IMR-90 (cell line): ENCODE measurements at regions not wholly inside any gene's neighbourhood (a gene's known extent, or its start where the extent isn't known, plus 50 kb on each side); places are given as distances from the start of the nearest gene placed in this dataset.

Experiments used
- ATAC-seq: fragments of 200-7000 bp; cut with Tn5 transposase; 2 replicates; pipeline ENCODE4 v1.9.1; 2020; ENCODE audit warnings: low read depth, mild to moderate bottlenecking, moderate library complexity
- BruUV-seq: library from RNA; stranded (reverse); fragments of 400-500 nt; replicated peaks from 2 replicates; lab custom pipeline; 2021; lab: Mats Ljungman, UMichigan
- CTCF ChIA-PET: fragments of 300-600 bp; formaldehyde crosslinking; extraction: SDS; loops from one replicate; lab custom pipeline; 2021; ENCODE audit warnings: antibody characterized with exemption; lab: Yijun Ruan, JAX
- POLR2A ChIA-PET: fragments of 300-600 bp; sonication (Branson Sonifier 250); formaldehyde crosslinking; loops from one replicate; lab custom pipeline; 2022; ENCODE audit warnings: antibody characterized with exemption; ENCODE audit not compliant: unreplicated experiment; lab: Charles Lee
- DNase-seq: peaks from one replicate; pipeline ENCODE4 v3.0.0; 2013
- H2AFZ ChIP-seq: replicated peaks from 2 replicates; pipeline ENCODE3; 2013; ENCODE audit warnings: low read length, mild to moderate bottlenecking; ENCODE audit not compliant: poor library complexity
- H2AK5ac ChIP-seq: 2 replicates; pipeline ENCODE4 v1.6.1; 2013; ENCODE audit warnings: low read depth, low read length, inconsistent platforms
- H2AK9ac ChIP-seq: replicated peaks from 2 replicates; pipeline ENCODE3; 2013; ENCODE audit warnings: mild to moderate bottlenecking, low read depth, low read length, moderate library complexity; ENCODE audit not compliant: poor library complexity
- H2BK120ac ChIP-seq: 2 replicates; pipeline ENCODE4 v1.6.1; 2013; ENCODE audit warnings: low read depth, low read length, inconsistent platforms
- H2BK15ac ChIP-seq: 3 replicates; pipeline ENCODE4 v1.6.1; 2013; ENCODE audit warnings: low read depth, low read length, inconsistent platforms
- H2BK20ac ChIP-seq: 2 replicates; pipeline ENCODE4 v1.6.1; 2013; ENCODE audit warnings: low read depth, mild to moderate bottlenecking, inconsistent platforms, low read length, moderate library complexity
- H2BK5ac ChIP-seq: 2 replicates; pipeline ENCODE4 v1.6.1; 2013; ENCODE audit warnings: mild to moderate bottlenecking, low read depth, low read length, inconsistent platforms; ENCODE audit not compliant: poor library complexity, severe bottlenecking
- H3K14ac ChIP-seq: replicated peaks from 2 replicates; pipeline ENCODE4 v1.6.1; 2013; ENCODE audit warnings: low read depth, low read length, inconsistent platforms
- H3K18ac ChIP-seq: 2 replicates; pipeline ENCODE4 v1.6.1; 2013; ENCODE audit warnings: low read depth, low read length, control low read depth
- H3K23ac ChIP-seq: 2 replicates; pipeline ENCODE4 v1.6.1; 2013; ENCODE audit warnings: low read depth, low read length, inconsistent platforms
- H3K27ac ChIP-seq: 2 replicates; pipeline ENCODE4 v1.5.1; 2013; ENCODE audit warnings: mild to moderate bottlenecking, control low read depth, low read length; ENCODE audit not compliant: insufficient read depth
- H3K27me3 ChIP-seq: 2 replicates; pipeline ENCODE4 v1.6.1; 2013; ENCODE audit warnings: low read length; ENCODE audit not compliant: control insufficient read depth, insufficient read depth
- H3K36me3 ChIP-seq: 2 replicates; pipeline ENCODE4 v1.6.1; 2013; ENCODE audit warnings: low read length, mixed read lengths; ENCODE audit not compliant: control insufficient read depth, insufficient read depth
- H3K4ac ChIP-seq: 2 replicates; pipeline ENCODE4 v1.6.1; 2013; ENCODE audit warnings: low read depth, low read length, inconsistent platforms
- H3K4me1 ChIP-seq: 2 replicates; pipeline ENCODE4 v1.6.1; 2013; ENCODE audit warnings: low read length, mixed read lengths; ENCODE audit not compliant: control insufficient read depth, insufficient read depth
- H3K4me2 ChIP-seq: 2 replicates; pipeline ENCODE4 v1.6.1; 2013; ENCODE audit warnings: low read depth, mild to moderate bottlenecking, control low read depth, low read length, moderate library complexity
- H3K4me3 ChIP-seq: 2 replicates; pipeline ENCODE4 v1.5.1; 2013; ENCODE audit warnings: low read depth, mild to moderate bottlenecking, control low read depth, low read length, moderate library complexity; ENCODE audit not compliant: insufficient read depth
- H3K56ac ChIP-seq: 2 replicates; pipeline ENCODE4 v1.6.1; 2013; ENCODE audit warnings: low read length, inconsistent platforms; ENCODE audit not compliant: insufficient read depth; ENCODE audit errors: extremely low read depth
- H3K79me1 ChIP-seq, 2 experiments: 2 replicates each; pipeline ENCODE4 v1.6.1; 2013; ENCODE audit warnings: low read length in 2 of 2, inconsistent platforms in 1 of 2, low read depth in 1 of 2
- H3K9ac ChIP-seq: 2 replicates; pipeline ENCODE4 v1.6.1; 2013; ENCODE audit warnings: low read depth, low read length, control low read depth
- H3K9me1 ChIP-seq: 2 replicates; pipeline ENCODE4 v1.6.1; 2013; ENCODE audit warnings: low read length, inconsistent platforms; ENCODE audit not compliant: insufficient read depth
- H3K9me3 ChIP-seq: 2 replicates; pipeline ENCODE4 v1.6.1; 2013; ENCODE audit warnings: low read length; ENCODE audit not compliant: control insufficient read depth, insufficient read depth
- H4K20me1 ChIP-seq: 2 replicates; pipeline ENCODE4 v1.6.1; 2013; ENCODE audit warnings: low read length, inconsistent platforms; ENCODE audit not compliant: insufficient read depth
- H4K5ac ChIP-seq: 2 replicates; pipeline ENCODE4 v1.6.1; 2013; ENCODE audit warnings: mild to moderate bottlenecking, low read depth, low read length, control low read depth
- H4K8ac ChIP-seq, 2 experiments: 2 replicates each; pipeline ENCODE4 v1.6.1; 2013; ENCODE audit warnings: low read depth in 2 of 2, low read length in 2 of 2, control low read depth in 1 of 2, inconsistent platforms in 1 of 2
- H4K91ac ChIP-seq: 2 replicates; pipeline ENCODE4 v1.6.1; 2013; ENCODE audit warnings: low read depth, low read length, inconsistent platforms; ENCODE audit not compliant: insufficient read depth
- CHD1 ChIP-seq: IDR thresholded peaks from 2 replicates; pipeline ENCODE4 v1.6.1; 2012; ENCODE audit warnings: low read depth, low read length, improper control_type of control experiment
- RAD21 ChIP-seq: IDR thresholded peaks from 2 replicates; pipeline ENCODE4 v1.6.1; 2012; ENCODE audit warnings: low read length, improper control_type of control experiment
- SMC3 ChIP-seq: fragments of 150-350 bp; IDR thresholded peaks from 2 replicates; pipeline ENCODE4 v1.6.1; 2016; ENCODE audit warnings: low read depth, mild to moderate bottlenecking, antibody characterized with exemption, low read length, moderate library complexity
- WGBS, 2 experiments: methylation state at CpG; one replicate each; pipeline versions ENCODE4 v1.1.5 to v1.1.7; 2013; ENCODE audit warnings: missing lambda C conversion rate in 2 of 2; ENCODE audit not compliant: insufficient read length in 1 of 2; ENCODE audit errors: extremely low coverage in 2 of 2; 5-methylcytosine and 5-hydroxymethylcytosine counted together
- dilution Hi-C: fragments of 300-500 bp; cut with HindIII; formaldehyde crosslinking; loops from one replicate; pipeline ENCODE4 v1.14.3; 2018; ENCODE audit warnings: low sequenced_read_pairs; ENCODE audit not compliant: unreplicated experiment
- in situ Hi-C: fragments of 300-500 bp; cut with MboI; formaldehyde crosslinking; loops from 3 replicates; pipeline ENCODE4 v1.14.3; 2019; ENCODE audit warnings: low sequenced_read_pairs, inconsistent platforms, mixed read lengths
- intact Hi-C: fragments of 100-400 bp; cut with micrococcal nuclease; formaldehyde crosslinking; loops from 2 replicates; pipeline ENCODE4 v1.10.0; 2022
- TF ChIP-seq, protein P1 (sequence below): fragments of 150-350 bp; IDR thresholded peaks from 2 replicates; pipeline ENCODE4 v1.6.1; 2017; ENCODE audit warnings: mild to moderate bottlenecking, antibody characterized with exemption, low read length, low read depth
- TF ChIP-seq, protein P2 (sequence below): conservative IDR thresholded peaks from 2 replicates; pipeline ENCODE4 v1.5.1; 2012; ENCODE audit warnings: mild to moderate bottlenecking, low read depth, low read length, improper control_type of control experiment
- TF ChIP-seq, protein P3 (sequence below): fragments of 150-350 bp; IDR thresholded peaks from 2 replicates; pipeline ENCODE4 v1.6.1; 2016; ENCODE audit warnings: low read depth, mild to moderate bottlenecking, low read length, moderate library complexity, borderline replicate concordance

- ATAC-seq (no peak), DNase-seq (no peak)
- no peak overlapping the region for H3K27ac ChIP-seq
- in situ Hi-C loops (no loop called here), dilution Hi-C loops (no loop called here), intact Hi-C loops (no loop called here)
- no peak overlapping the region for H4K8ac ChIP-seq
- peaks cover 4% of the 10 kb centered on the region; the same call in 1 of the 2 replicates for H3K27me3 ChIP-seq
- H2AK5ac ChIP-seq, result no peak overlapping the region
- WGBS, 2 experiments, result 70% methylated on average over 2 of the region's 5 CpGs; no CpG with 5 or more reads in 1 of the 2 experiments
- H4K20me1 ChIP-seq, result no peaks in the 10 kb centered on the region
- no peaks in the 10 kb centered on the region for H3K9me1 ChIP-seq
- H3K56ac ChIP-seq, result no peak overlapping the region
- H3K4me2 ChIP-seq, result no peak overlapping the region
- no peak overlapping the region for H3K4ac ChIP-seq
- no peak overlapping the region for H2BK15ac ChIP-seq
- H2BK20ac ChIP-seq, result no peak overlapping the region
- CTCF ChIA-PET, result no interaction called here
- no peak overlapping the region for H3K23ac ChIP-seq
- no peak overlapping the region for H2AFZ ChIP-seq
- H2AK9ac ChIP-seq, result no peak overlapping the region
- no peak overlapping the region for H2BK5ac ChIP-seq
- no peak overlapping the region for H3K4me3 ChIP-seq
- no peaks in the 10 kb centered on the region for H3K36me3 ChIP-seq
- H3K18ac ChIP-seq, result no peak overlapping the region
- no TSS peak for BruUV-seq
- no peak overlapping the region for H4K91ac ChIP-seq
- no peak overlapping the region for H3K14ac ChIP-seq
- TF ChIP-seq, protein P1, sequence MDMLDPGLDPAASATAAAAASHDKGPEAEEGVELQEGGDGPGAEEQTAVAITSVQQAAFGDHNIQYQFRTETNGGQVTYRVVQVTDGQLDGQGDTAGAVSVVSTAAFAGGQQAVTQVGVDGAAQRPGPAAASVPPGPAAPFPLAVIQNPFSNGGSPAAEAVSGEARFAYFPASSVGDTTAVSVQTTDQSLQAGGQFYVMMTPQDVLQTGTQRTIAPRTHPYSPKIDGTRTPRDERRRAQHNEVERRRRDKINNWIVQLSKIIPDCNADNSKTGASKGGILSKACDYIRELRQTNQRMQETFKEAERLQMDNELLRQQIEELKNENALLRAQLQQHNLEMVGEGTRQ, result no peak
- TF ChIP-seq, protein P2, sequence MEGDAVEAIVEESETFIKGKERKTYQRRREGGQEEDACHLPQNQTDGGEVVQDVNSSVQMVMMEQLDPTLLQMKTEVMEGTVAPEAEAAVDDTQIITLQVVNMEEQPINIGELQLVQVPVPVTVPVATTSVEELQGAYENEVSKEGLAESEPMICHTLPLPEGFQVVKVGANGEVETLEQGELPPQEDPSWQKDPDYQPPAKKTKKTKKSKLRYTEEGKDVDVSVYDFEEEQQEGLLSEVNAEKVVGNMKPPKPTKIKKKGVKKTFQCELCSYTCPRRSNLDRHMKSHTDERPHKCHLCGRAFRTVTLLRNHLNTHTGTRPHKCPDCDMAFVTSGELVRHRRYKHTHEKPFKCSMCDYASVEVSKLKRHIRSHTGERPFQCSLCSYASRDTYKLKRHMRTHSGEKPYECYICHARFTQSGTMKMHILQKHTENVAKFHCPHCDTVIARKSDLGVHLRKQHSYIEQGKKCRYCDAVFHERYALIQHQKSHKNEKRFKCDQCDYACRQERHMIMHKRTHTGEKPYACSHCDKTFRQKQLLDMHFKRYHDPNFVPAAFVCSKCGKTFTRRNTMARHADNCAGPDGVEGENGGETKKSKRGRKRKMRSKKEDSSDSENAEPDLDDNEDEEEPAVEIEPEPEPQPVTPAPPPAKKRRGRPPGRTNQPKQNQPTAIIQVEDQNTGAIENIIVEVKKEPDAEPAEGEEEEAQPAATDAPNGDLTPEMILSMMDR, result no peak
- TF ChIP-seq, protein P3, sequence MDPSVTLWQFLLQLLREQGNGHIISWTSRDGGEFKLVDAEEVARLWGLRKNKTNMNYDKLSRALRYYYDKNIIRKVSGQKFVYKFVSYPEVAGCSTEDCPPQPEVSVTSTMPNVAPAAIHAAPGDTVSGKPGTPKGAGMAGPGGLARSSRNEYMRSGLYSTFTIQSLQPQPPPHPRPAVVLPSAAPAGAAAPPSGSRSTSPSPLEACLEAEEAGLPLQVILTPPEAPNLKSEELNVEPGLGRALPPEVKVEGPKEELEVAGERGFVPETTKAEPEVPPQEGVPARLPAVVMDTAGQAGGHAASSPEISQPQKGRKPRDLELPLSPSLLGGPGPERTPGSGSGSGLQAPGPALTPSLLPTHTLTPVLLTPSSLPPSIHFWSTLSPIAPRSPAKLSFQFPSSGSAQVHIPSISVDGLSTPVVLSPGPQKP, result no peak
- no peak for TF ChIP-seq SMC3
- no peak for TF ChIP-seq RAD21
- no peak for TF ChIP-seq CHD1
- no peaks in the 10 kb centered on the region for H3K9me3 ChIP-seq
- no peak overlapping the region for H4K5ac ChIP-seq
- POLR2A ChIA-PET, result no interaction called here
- no peak overlapping the region for H3K9ac ChIP-seq
- H3K4me1 ChIP-seq, result no peaks in the 10 kb centered on the region
- no peak overlapping the region for H2BK120ac ChIP-seq
- no peaks in the 10 kb centered on the region for H3K79me1 ChIP-seq
Observed at GRCh38 chr2:12642859-12643258, 73.9 kb upstream of the TRIB2 start.
